Astrocyte of the spinal cord (primary cell): ENCODE measurements at regions not wholly inside any gene's neighbourhood (a gene's known extent, or its start where the extent isn't known, plus 50 kb on each side); places are given as distances from the start of the nearest gene placed in this dataset.
"Not testable (repeated sequence)": the region's sequence is repeated elsewhere in the genome, so short reads cannot be mapped to it uniquely, and the experiment has no call there.

ENCODE experiments used
- DNase-seq: peaks from one replicate; pipeline ENCODE4 v3.0.0; 2011; ENCODE audit warnings: low read depth, low spot score
- H3K4me3 ChIP-seq: 2 replicates; pipeline ENCODE4 v1.5.1; 2011; ENCODE audit warnings: low read depth, mild to moderate bottlenecking, low read length, moderate library complexity
- CTCF ChIP-seq: IDR thresholded peaks from 2 replicates; pipeline ENCODE4 v1.5.1; 2012; ENCODE audit warnings: low read depth, mild to moderate bottlenecking, low read length, inconsistent platforms
- in situ Hi-C: cut with HindIII; loops from 2 replicates; pipeline ENCODE4 v1.10.0; 2017; ENCODE audit warnings: low sequenced_read_pairs

GRCh38 chr20:30281584-30282197 lies 975.8 kb upstream of the DEFB115 start:
- in situ Hi-C loops: no loop called here

GRCh38 chr20:30283476-30284280 lies 973.8 kb upstream of the DEFB115 start:
- DNase-seq: peak; percentile 0
- in situ Hi-C loops: not testable (repeated sequence)
- peak overlapping the region; percentile 15 for H3K4me3 ChIP-seq

More at GRCh38 chr20:30281584-30282197, 975.8 kb upstream of the DEFB115 start:
- no peak for DNase-seq
- no peak for TF ChIP-seq CTCF
- no peak overlapping the region for H3K4me3 ChIP-seq

GRCh38 chr20:30284281-30284905 lies 973.1 kb upstream of the DEFB115 start:
- TF ChIP-seq CTCF: no peak
- DNase-seq: no peak
- H3K4me3 ChIP-seq: no peak overlapping the region
- in situ Hi-C loops: no loop called here

- no peak overlapping the region for H3K4me3 ChIP-seq
- DNase-seq: no peak
- in situ Hi-C loops: no loop called here
- TF ChIP-seq CTCF: no peak
Measured at GRCh38 chr20:30285677-30286076, 971.8 kb upstream of the DEFB115 start.

GRCh38 chr20:30286157-30286556 lies 971.3 kb upstream of the DEFB115 start:
- H3K4me3 ChIP-seq: no peak overlapping the region
- TF ChIP-seq CTCF: no peak
- in situ Hi-C loops: no loop called here
- DNase-seq: no peak

GRCh38 chr20:30287459-30287858 lies 970.0 kb upstream of the DEFB115 start:
- in situ Hi-C loops, H3K4me3 ChIP-seq, DNase-seq: not testable (repeated sequence)

GRCh38 chr20:30288346-30288745 lies 969.1 kb upstream of the DEFB115 start:
- TF ChIP-seq CTCF: no peak
- in situ Hi-C loops: no loop called here
- H3K4me3 ChIP-seq: no peak overlapping the region
- DNase-seq: no peak

- H3K4me3 ChIP-seq, DNase-seq, in situ Hi-C loops: not testable (repeated sequence)
Measured at GRCh38 chr20:30289049-30289448, 968.4 kb upstream of the DEFB115 start.

- H3K4me3 ChIP-seq, in situ Hi-C loops, DNase-seq: not testable (repeated sequence)
Measured at GRCh38 chr20:30289711-30290141, 967.7 kb upstream of the DEFB115 start.

GRCh38 chr20:30290361-30291063 lies 967.0 kb upstream of the DEFB115 start:
- in situ Hi-C loops, DNase-seq, H3K4me3 ChIP-seq: not testable (repeated sequence)

- in situ Hi-C loops, H3K4me3 ChIP-seq, DNase-seq: not testable (repeated sequence)
Measured at GRCh38 chr20:30291064-30291379, 966.4 kb upstream of the DEFB115 start.
